Superior temporal gyrus (tissue), 1 donor: ENCODE measurements at regions not wholly inside any gene's neighbourhood (a gene's known extent, or its start where the extent isn't known, plus 50 kb on each side); places are given as distances from the start of the nearest gene placed in this dataset.

Experiments used
- DNase-seq: peaks from one replicate; pipeline ENCODE4 v3.0.0-alpha.2; 2016; ENCODE audit errors: extremely low spot score

GRCh38 chr7:68474661-68475216, 1123.5 kb upstream of the AUTS2 start:
- DNase-seq, result no peak

GRCh38 chr7:68476966-68477365, 1121.3 kb upstream of the AUTS2 start:
- DNase-seq, result no peak

GRCh38 chr7:68478326-68478725, 1119.9 kb upstream of the AUTS2 start:
- no peak for DNase-seq

- no peak for DNase-seq
These were observed 1115.5 kb upstream of the AUTS2 start for GRCh38 chr7:68482800-68483199.

- DNase-seq, result no peak
These were observed 1113.5 kb upstream of the AUTS2 start for GRCh38 chr7:68484731-68485130.

GRCh38 chr7:68485253-68485917, 1112.9 kb upstream of the AUTS2 start:
- DNase-seq, result no peak

- no peak for DNase-seq
These were observed 1109.8 kb upstream of the AUTS2 start for GRCh38 chr7:68488341-68489060.

GRCh38 chr7:68491523-68492358, 1106.5 kb upstream of the AUTS2 start:
- no peak for DNase-seq

GRCh38 chr7:68492359-68492690, 1106.0 kb upstream of the AUTS2 start:
- DNase-seq, result no peak

GRCh38 chr7:68503400-68503799, 1094.9 kb upstream of the AUTS2 start:
- DNase-seq, result no peak

GRCh38 chr7:68504716-68505115, 1093.6 kb upstream of the AUTS2 start:
- no peak for DNase-seq

GRCh38 chr7:68505721-68506120, 1092.6 kb upstream of the AUTS2 start:
- DNase-seq, result no peak

GRCh38 chr7:68507668-68508067, 1090.6 kb upstream of the AUTS2 start:
- DNase-seq, result no peak

GRCh38 chr7:68509054-68509453, 1089.2 kb upstream of the AUTS2 start:
- no peak for DNase-seq

- DNase-seq, result no peak
These were observed 1088.7 kb upstream of the AUTS2 start for GRCh38 chr7:68509603-68510002.

GRCh38 chr7:68511281-68511680, 1087.0 kb upstream of the AUTS2 start:
- DNase-seq, result no peak

GRCh38 chr7:68512466-68512865, 1085.8 kb upstream of the AUTS2 start:
- DNase-seq, result no peak

GRCh38 chr7:68518060-68518459, 1080.2 kb upstream of the AUTS2 start:
- DNase-seq, result no peak

- peak; percentile 39 for DNase-seq
These were observed 1074.1 kb upstream of the AUTS2 start for GRCh38 chr7:68524126-68524525.

- no peak for DNase-seq
These were observed 1069.1 kb upstream of the AUTS2 start for GRCh38 chr7:68529221-68529620.

GRCh38 chr7:68535266-68535665, 1063.0 kb upstream of the AUTS2 start:
- DNase-seq, result no peak

- DNase-seq, result no peak
These were observed 1061.1 kb upstream of the AUTS2 start for GRCh38 chr7:68537051-68537773.
